OCI-LY3 (cell line): ENCODE measurements at regions not wholly inside any gene's neighbourhood (a gene's known extent, or its start where the extent isn't known, plus 50 kb on each side); places are given as distances from the start of the nearest gene placed in this dataset.

Experiments
- H2AFZ ChIP-seq: fragments of 200-600, 300-600 bp; shearing (Covaris generic); 2 replicates; pipeline ENCODE4 v1.6.0; 2014; ENCODE audit warnings: antibody characterized with exemption, low read depth, low read length
- H3K27ac ChIP-seq: fragments of 200-600, 300-600 bp; sonication (generic); 2 replicates; pipeline ENCODE4 v1.5.1; 2014; ENCODE audit warnings: mild to moderate bottlenecking, low read length, moderate library complexity, mixed read lengths
- H3K27me3 ChIP-seq: fragments of 200-600, 300-600 bp; sonication (generic); 2 replicates; pipeline ENCODE4 v1.6.1; 2014; ENCODE audit warnings: low read depth, low read length, mixed read lengths
- H3K36me3 ChIP-seq: fragments of 200-600, 300-600 bp; sonication (generic); replicated peaks from 2 replicates; pipeline ENCODE3; 2014; ENCODE audit warnings: low read depth, low read length, mixed read lengths
- H3K4me1 ChIP-seq: fragments of 300-600, 200-600 bp; sonication (generic); 2 replicates; pipeline ENCODE4 v1.6.1; 2014; ENCODE audit warnings: low read length, mixed read lengths
- H3K4me2 ChIP-seq: fragments of 200-600, 300-600 bp; sonication (generic); 2 replicates; pipeline ENCODE4 v1.6.1; 2014; ENCODE audit warnings: low read length, mixed read lengths
- H3K4me3 ChIP-seq: fragments of 300-600, 200-600 bp; sonication (generic); 2 replicates; pipeline ENCODE4 v1.5.1; 2014; ENCODE audit warnings: antibody characterized with exemption, mild to moderate bottlenecking, low read length, moderate library complexity
- H3K79me2 ChIP-seq: fragments of 300-600, 200-600 bp; shearing (Covaris generic); 2 replicates; pipeline ENCODE4 v1.6.1; 2014; ENCODE audit warnings: mild to moderate bottlenecking, low read length, mixed read lengths
- H3K9ac ChIP-seq: fragments of 300-600, 200-600 bp; shearing (Covaris generic); 2 replicates; pipeline ENCODE4 v1.6.0; 2014; ENCODE audit warnings: mild to moderate bottlenecking, low read length, moderate library complexity
- H3K9me3 ChIP-seq: fragments of 200-600, 300-600 bp; shearing (Covaris generic); 2 replicates; pipeline ENCODE4 v1.6.1; 2014; ENCODE audit warnings: low read length, mixed read lengths; ENCODE audit not compliant: insufficient read depth
- H4K20me1 ChIP-seq: fragments of 200-600, 300-600 bp; sonication (generic); 2 replicates; pipeline ENCODE4 v1.6.1; 2016; ENCODE audit warnings: low read length, mixed read lengths; ENCODE audit not compliant: insufficient read depth
- EZH2phosphoT487 ChIP-seq: fragments of 200-600 bp; shearing (Covaris generic); IDR thresholded peaks from 2 replicates; pipeline ENCODE4 v1.6.1; 2018; ENCODE audit warnings: antibody characterized with exemption, mixed run types, low read depth
- TF ChIP-seq, protein P1 (sequence below): fragments of 200-600, 300-600 bp; sonication (generic); IDR thresholded peaks from 2 replicates; pipeline ENCODE4 v1.5.1; 2014; ENCODE audit warnings: antibody characterized with exemption, low read length, low read depth

DNA sequence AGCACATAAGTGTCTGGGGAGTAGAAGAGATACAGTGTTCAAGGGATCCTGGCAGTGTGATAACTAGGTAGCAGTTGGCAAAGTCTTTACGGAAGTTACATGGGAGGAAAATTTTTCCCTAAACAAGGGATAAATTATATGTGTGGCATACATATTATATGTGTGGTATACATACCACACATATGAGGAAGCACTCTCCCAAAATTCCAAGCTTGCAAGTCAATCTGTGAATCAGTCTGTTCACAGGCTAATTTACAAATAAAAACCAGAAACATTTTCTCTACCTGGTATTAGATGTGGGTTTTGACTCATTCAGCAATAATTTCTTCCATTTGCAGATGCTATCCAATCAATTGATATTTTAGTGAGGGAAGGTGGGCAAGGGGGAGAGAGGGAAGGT is 110.0 kb downstream of the ISOC1 start:
- Histone ChIP-seq H4K20me1 (no peaks in the 10 kb centered on the region), H3K79me2 (no peaks in the 10 kb centered on the region), H3K27ac (no peak overlapping the region), H3K4me2 (no peak overlapping the region), H3K27me3 (no peaks in the 10 kb centered on the region), H3K9me3 (no peaks in the 10 kb centered on the region), H3K4me1 (peaks cover under 1% of the 10 kb centered on the region; the same call in 1 of the 2 replicates), H3K4me3 (no peak overlapping the region), H3K9ac (no peak overlapping the region), H3K36me3 (no peaks in the 10 kb centered on the region), H2AFZ (no peak overlapping the region)
- TF ChIP-seq EZH2phosphoT487 = no peak
- TF ChIP-seq, protein P1, sequence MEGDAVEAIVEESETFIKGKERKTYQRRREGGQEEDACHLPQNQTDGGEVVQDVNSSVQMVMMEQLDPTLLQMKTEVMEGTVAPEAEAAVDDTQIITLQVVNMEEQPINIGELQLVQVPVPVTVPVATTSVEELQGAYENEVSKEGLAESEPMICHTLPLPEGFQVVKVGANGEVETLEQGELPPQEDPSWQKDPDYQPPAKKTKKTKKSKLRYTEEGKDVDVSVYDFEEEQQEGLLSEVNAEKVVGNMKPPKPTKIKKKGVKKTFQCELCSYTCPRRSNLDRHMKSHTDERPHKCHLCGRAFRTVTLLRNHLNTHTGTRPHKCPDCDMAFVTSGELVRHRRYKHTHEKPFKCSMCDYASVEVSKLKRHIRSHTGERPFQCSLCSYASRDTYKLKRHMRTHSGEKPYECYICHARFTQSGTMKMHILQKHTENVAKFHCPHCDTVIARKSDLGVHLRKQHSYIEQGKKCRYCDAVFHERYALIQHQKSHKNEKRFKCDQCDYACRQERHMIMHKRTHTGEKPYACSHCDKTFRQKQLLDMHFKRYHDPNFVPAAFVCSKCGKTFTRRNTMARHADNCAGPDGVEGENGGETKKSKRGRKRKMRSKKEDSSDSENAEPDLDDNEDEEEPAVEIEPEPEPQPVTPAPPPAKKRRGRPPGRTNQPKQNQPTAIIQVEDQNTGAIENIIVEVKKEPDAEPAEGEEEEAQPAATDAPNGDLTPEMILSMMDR = no peak

DNA sequence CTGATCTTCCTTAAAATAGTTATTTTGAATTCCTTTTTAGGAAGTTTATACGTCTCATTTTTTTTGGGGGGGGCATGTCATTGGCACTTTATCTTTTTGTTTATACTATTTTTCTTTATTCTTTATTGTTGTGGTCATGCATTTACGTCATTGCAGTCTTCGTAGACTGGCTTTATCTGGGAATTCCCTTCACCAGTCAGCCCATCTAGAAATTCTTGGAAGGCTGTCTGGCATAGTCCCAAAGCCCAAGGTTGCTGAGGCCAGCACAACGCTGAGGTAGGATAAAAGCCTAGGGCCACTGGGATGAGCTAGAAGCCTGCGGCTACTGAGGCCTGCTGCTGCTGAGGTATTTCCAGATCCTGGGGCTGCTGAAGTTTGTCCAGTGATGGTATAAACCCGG is 121.5 kb downstream of the ISOC1 start:
- Histone ChIP-seq H3K4me1 (no peaks in the 10 kb centered on the region), H3K4me3 (no peak overlapping the region), H3K4me2 (no peak overlapping the region), H3K79me2 (no peaks in the 10 kb centered on the region), H4K20me1 (no peaks in the 10 kb centered on the region), H3K9me3 (no peaks in the 10 kb centered on the region), H3K27me3 (no peaks in the 10 kb centered on the region), H3K36me3 (no peaks in the 10 kb centered on the region), H3K9ac (no peak overlapping the region), H2AFZ (no peak overlapping the region), H3K27ac (no peak overlapping the region)
- no peak for TF ChIP-seq EZH2phosphoT487
- TF ChIP-seq, protein P1 = no peak

DNA sequence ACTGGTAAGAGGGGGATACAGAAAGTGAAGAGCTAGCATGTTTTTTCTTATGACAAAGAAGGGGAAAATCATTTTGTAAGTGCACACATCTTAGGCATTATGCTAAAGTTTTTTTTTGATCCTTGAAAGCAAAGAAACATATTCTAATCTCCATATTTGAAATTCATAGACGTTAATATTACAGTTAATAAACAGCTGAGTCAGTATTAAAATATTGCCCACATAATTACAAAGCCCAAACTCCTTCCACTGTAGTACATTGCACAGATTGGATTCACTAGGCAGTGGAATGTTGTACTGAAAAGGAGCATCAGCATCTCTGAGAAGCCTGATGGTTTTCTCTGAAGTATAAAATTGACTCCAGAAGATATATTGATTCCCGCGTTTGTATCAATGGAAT is 122.6 kb downstream of the ISOC1 start:
- no peaks in the 10 kb centered on the region for H3K27me3 ChIP-seq
- no peak overlapping the region for H3K4me3 ChIP-seq
- no peaks in the 10 kb centered on the region for H3K9me3 ChIP-seq
- no peaks in the 10 kb centered on the region for H4K20me1 ChIP-seq
- H3K4me1 ChIP-seq = no peaks in the 10 kb centered on the region
- no peaks in the 10 kb centered on the region for H3K79me2 ChIP-seq
- H3K9ac ChIP-seq = no peak overlapping the region
- H3K27ac ChIP-seq = no peak overlapping the region
- no peaks in the 10 kb centered on the region for H3K36me3 ChIP-seq
- no peak overlapping the region for H2AFZ ChIP-seq
- TF ChIP-seq, protein P1 = no peak
- no peak for TF ChIP-seq EZH2phosphoT487
- H3K4me2 ChIP-seq = no peak overlapping the region

DNA sequence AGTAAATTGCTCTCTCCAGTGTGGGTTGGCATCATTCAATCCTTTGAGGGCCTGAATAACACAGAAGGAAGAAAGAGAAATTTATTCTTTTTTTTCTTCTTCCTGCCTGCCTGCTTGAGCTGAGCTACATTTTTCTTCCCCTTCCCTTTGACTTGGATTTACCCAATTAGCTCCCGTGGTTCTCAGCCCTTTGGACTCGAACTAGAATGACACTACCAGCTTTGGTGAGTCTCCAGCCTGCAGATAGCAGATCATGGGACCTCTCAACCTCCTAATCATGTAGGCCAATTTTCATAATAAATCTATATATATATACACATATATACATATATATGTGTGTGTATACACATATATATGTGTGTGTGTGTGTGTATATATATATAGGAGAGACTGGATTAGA is 128.6 kb downstream of the ISOC1 start:
- Histone ChIP-seq H3K36me3 (no peaks in the 10 kb centered on the region), H3K4me1 (peaks cover 4% of the 10 kb centered on the region; the same call in 1 of the 2 replicates), H3K9me3 (no peaks in the 10 kb centered on the region), H3K27ac (no peak overlapping the region), H3K4me2 (no peak overlapping the region), H2AFZ (no peak overlapping the region), H3K4me3 (no peak overlapping the region), H4K20me1 (no peaks in the 10 kb centered on the region), H3K79me2 (no peaks in the 10 kb centered on the region), H3K27me3 (no peaks in the 10 kb centered on the region), H3K9ac (no peak overlapping the region)
- no peak for TF ChIP-seq EZH2phosphoT487
- TF ChIP-seq, protein P1 = no peak
